ENCODE measurements at regions not wholly inside any gene's neighbourhood (a gene's known extent, or its start where the extent isn't known, plus 50 kb on each side); places are given as distances from the start of the nearest gene placed in this dataset.

DNA sequence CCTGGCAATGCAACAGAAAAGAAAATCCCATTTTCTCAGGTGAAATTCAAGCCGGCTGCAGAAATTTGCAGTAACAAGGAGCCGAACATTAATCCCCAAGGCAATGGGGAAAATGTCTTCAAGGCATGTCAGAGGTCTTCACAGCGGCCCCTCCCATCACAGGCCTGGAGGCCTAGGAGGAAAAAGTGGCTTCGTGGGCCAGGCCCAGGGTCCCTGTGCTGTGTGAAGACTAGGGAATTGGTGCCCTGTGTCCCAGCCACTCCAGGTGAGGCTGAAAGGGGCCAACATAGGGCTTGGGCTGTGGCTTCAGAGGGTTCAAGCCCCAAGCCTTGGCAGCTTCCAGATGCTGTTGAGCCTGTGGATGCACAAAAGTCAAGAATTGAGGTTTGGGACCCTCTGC, 111.7 kb downstream of the CD24 start:
- TF ChIP-seq CTCF (IDR thresholded peaks at IDR 0.05; ENCODE audit: insufficient read depth, low read length, poor library complexity, severe bottlenecking) (no peak), EZH2phosphoT487 (conservative IDR thresholded peaks at IDR 0.05; ENCODE audit: low read length) (no peak)

Measured in SU-DHL-6 (cell line).